GM13976 (cell line): ENCODE measurements at regions not wholly inside any gene's neighbourhood (a gene's known extent, or its start where the extent isn't known, plus 50 kb on each side); places are given as distances from the start of the nearest gene placed in this dataset.

Experiments used
- DNase-seq: peaks from one replicate; pipeline ENCODE4 v3.0.0; 2012; ENCODE audit warnings: low spot score
- CTCF ChIP-seq: IDR thresholded peaks from 2 replicates; pipeline ENCODE4 v1.5.1; 2012; ENCODE audit warnings: borderline replicate concordance, mild to moderate bottlenecking; ENCODE audit not compliant: insufficient read depth; ENCODE audit errors: extremely low read depth, missing control alignments, control extremely low read depth
- in situ Hi-C: fragments of 300-500 bp; cut with MboI; formaldehyde crosslinking; loops from one replicate; pipeline ENCODE4 v1.12.0; 2022; ENCODE audit warnings: low sequenced_read_pairs, mixed read lengths, inconsistent platforms; ENCODE audit not compliant: unreplicated experiment

- TF ChIP-seq CTCF: no peak
- DNase-seq: no peak
- in situ Hi-C loops: no loop called here
These were observed 182.0 kb upstream of the FAM241A start for GRCh38 chr4:111963158-111963700.

GRCh38 chr4:111977419-111977965, 167.8 kb upstream of the FAM241A start:
- TF ChIP-seq CTCF: no peak
- no peak for DNase-seq
- in situ Hi-C loops: no loop called here

GRCh38 chr4:111979921-111980320, 165.3 kb upstream of the FAM241A start:
- in situ Hi-C loops: no loop called here
- TF ChIP-seq CTCF: no peak
- DNase-seq: no peak

GRCh38 chr4:111982089-111982488, 163.2 kb upstream of the FAM241A start:
- DNase-seq: no peak
- in situ Hi-C loops: no loop called here

GRCh38 chr4:111984169-111984819, 161.0 kb upstream of the FAM241A start:
- in situ Hi-C loops: no loop called here

More at GRCh38 chr4:111982089-111982488, 163.2 kb upstream of the FAM241A start:
- TF ChIP-seq CTCF: no peak

GRCh38 chr4:111985426-111985825, 159.8 kb upstream of the FAM241A start:
- no peak for TF ChIP-seq CTCF
- in situ Hi-C loops: no loop called here
- no peak for DNase-seq

More at GRCh38 chr4:111984169-111984819, 161.0 kb upstream of the FAM241A start:
- no peak for DNase-seq
- no peak for TF ChIP-seq CTCF

- no peak for DNase-seq
- in situ Hi-C loops: no loop called here
- no peak for TF ChIP-seq CTCF
These were observed 159.2 kb upstream of the FAM241A start for GRCh38 chr4:111986095-111986494.
